HL-60/S4 treated with phorbol 12-myristate 13-acetate at 8.2 ng/mL for 4 days and 3 days (cell line): ENCODE measurements at regions not wholly inside any gene's neighbourhood (a gene's known extent, or its start where the extent isn't known, plus 50 kb on each side); places are given as distances from the start of the nearest gene placed in this dataset.

Experiments used
- in situ Hi-C: fragments of 300-500 bp; cut with MboI; formaldehyde crosslinking; loops from 2 replicates; pipeline ENCODE4 v1.15.0; 2022; ENCODE audit warnings: low sequenced_read_pairs

DNA sequence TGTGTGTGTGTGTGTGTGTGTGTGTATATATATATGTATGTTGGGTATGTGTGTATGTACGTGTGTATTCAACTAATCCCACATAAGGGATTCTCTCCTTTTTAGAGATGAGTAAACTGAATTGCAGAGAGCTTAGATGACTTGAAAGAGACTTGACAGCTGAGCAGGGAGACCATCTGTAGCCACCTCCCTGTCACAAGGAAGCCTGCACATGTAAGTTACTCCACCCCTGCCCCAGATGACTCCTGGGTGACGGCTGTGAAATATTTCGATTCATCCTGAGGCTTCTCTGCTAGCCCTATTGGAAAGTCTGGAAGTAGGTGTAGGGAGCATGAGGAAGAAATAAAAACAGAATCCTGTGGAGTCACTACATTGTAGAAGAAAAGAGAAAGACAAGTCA, 480.4 kb downstream of the FOXO1 start:
- in situ Hi-C loops, result no loop called here

DNA sequence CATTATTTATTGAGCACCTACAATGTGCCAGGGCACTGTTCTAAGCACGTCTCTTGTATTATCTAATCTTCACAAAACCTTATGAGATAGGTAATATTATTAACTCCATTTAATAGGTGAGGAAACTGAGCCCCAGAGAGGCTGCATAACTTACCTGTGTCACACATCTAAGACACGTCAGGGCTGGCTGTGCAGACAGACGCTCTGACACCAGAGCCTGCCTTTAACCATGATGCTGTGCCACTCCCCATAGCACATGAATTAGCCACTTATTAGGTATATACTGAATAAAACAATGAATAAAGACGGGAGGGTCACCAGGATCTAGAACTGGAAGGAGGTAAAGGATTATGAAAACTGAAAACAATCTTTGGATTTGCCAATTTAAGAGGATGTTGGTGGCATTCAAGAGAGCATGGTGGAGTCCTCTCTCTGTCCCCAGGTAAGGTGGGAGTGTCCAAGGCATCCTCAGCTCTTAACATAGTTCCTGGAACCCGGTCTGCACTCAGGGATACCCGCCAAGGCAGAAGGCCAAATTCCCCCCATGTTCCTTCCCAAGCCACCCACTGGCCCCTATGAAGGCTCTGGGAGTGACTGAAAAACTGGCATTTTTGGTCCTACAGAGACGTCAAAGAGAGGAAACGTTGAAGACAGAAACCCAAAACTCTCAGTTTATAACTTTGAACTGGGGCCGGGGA, 479.7 kb downstream of the FOXO1 start:
- in situ Hi-C loops, result no loop called here

DNA sequence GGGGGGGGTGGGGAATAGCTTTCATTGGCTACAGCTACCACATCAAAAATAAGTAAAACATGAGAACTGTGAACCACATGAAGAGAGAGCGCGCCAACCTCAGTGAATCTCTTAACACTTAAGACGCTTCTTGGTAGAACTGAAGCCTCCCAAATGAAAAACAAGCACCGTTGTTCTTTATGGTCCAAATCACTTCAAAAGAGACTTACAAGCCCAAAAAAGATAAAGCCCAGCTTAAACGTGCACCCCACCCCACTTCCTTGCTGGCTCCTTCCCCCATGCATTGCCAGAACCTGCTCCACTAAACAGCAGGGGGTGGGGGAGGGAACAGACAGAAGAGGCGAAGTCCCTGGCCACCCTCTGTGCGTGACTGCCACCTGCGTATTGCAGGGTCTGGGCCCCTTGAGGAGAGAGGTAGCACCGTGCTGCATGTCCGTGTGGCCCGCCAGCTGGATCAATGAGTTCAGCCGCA, 479.1 kb downstream of the FOXO1 start:
- in situ Hi-C loops, result no loop called here

DNA sequence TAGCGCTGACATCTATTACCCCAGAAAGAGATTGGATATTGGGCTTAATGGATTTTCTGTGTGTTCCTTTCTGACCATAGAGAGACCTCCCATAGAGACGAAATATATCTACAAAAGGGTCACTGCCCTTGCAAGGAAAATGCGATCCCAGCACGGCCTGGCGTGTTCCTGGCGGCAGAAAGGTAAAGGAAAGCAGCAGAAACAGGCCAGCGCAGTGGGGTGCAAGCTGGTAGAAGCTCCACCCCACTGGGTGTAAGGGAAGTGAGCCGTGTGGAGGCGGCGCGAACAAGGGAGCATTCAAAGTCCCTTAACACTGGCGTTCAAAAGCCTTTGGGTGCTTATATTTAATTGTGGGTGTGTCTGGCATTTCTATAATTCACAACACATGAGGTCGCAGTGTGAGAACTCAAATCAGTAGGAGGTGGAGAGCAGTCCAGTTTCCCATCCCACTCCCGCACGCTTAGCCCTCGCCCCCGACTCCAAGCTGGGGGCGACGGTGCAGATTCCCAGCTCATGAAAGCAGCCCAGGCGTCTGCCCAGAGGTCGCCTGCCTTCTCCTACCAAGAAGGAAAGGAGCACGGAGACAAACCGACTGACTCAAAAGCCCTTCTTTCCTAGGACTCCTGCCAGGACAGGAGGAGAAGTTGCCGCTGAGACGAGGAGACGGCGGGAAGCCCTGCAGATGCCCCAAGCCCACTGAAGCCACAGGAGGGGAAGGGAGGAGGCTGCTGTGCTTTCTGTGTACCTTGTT, 478.4 kb downstream of the FOXO1 start:
- in situ Hi-C loops, result no loop called here

DNA sequence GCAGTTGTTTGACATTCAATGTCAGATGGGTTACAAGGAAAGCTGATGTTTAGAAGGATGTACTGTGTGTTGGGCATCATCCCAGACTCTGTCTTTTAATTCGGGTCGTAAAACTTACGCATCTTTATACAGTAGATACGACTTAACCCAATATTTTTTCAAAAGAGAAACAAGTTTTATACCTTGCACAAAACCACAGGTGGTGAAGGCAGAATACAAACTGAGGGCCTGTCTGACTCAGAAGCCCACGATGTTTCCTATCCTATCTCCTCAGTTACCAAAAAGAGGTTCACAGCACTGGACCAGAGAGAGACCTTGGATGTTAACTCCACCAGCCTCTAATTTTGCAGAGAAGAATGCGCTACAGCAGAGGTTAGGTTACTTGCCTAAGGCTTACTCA, 477.0 kb downstream of the FOXO1 start:
- in situ Hi-C loops, result no loop called here

DNA sequence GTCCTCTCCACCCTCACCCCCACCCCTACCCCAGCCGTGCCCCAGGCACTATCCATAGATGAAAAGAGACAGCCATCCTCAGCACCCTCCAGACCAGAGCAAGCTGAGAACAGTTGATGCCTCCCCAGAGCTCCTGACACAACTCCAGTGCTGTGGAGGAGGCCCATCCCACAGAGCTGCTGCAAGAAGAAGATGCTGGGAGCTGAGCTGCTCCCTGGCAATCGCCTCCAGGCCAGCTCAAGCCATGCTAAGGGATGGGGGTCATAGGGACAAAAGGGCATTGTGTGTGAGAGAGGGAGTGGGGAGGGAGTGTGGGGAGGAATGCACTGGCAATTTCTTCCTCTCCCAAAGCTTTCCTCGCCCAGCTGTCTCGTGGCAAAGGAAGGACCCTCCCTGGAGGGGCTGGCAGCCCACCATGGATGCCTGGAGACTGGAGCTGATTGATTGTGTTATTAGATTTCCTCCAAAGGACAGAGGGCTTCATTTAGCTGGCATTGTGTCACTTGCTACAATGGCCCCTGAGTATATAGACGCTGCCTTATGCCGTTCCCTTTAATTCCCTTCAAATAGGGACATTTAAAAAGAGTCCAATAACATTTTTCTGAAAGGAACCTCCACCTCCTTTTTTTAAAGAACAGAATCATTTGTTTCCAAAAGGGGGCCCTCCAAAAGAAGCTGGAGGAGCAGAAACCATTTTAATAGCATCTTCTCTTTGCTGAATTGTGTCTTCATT, 476.4 kb downstream of the FOXO1 start:
- in situ Hi-C loops, result no loop called here

DNA sequence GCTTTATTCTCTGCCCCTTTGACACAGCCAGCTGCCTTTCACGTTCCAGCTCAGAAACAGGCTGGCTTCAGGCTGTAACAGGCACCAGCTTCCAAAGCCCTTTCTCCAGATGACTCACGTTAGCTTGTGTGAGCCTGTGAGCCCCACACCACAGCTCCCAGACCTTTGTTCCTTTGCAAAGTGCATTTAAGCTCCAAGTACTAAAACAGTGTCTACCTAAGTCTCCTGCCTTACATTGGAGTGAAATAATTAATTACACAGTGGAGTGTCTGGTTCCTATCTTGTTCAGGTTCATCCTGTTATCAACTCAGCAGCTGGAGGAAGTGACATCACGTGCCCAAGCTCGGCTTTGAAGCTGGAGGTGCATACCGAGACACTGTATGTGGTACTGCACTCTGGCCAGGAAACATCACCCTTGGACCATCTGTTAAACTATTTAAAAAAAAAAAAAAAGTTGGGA, 475.8 kb downstream of the FOXO1 start:
- in situ Hi-C loops, result no loop called here

DNA sequence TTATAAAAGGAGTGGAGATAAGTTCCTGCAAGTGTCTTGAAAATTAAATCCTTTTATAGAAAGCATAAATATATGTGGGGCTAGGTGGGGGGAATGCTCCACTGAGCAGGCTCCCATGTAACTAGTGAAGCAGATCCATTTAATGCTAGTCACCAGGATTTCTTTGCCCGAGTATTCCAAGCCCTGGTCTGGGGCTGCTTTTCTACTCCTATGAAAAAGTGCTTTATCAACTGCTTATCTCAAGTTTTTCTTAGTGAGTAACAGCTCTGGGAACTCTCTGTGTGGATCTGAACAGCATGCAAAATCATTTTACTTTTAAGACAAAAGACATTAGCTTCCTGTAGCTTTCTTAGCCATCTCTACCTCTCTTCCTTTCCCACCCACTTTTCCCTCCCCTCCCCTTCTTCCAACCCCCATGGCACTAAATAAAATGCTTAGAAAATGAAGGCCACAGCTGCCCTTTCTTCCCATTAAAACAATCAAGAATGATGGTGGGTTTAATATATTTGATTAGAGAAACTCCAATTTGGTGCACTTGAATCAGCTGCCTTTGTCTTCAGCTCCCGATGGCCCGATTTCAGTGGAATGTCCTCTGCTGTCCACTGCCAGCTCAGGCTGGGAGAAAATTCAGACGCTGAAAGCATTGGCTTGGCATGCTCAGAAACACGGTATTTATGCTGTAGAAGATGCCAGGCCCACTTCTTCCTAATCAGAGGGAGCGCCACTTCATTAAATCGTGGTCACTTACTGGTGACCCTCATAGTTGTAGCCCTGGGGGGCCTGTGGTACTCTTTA, 475.1 kb downstream of the FOXO1 start:
- in situ Hi-C loops, result no loop called here

DNA sequence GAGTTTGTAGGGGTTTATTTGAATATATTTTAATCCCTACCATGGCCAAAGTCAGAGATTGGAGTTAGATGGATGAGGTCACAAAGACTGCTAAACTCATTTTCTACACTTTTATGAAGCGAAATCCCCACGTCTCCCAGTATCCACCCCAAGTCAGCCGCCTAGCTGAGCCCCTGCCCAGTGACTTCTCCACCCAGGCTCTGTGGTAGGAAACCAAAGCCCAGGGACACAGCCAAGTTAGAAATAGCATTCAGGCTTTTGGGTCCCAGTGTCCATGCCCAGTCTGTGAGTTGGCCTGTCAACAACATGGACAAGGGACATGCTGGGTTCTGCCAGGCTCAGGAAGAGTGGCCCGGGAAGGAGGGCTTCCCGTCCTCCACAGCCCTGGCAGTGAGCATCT, 474.0 kb downstream of the FOXO1 start:
- in situ Hi-C loops, result no loop called here

DNA sequence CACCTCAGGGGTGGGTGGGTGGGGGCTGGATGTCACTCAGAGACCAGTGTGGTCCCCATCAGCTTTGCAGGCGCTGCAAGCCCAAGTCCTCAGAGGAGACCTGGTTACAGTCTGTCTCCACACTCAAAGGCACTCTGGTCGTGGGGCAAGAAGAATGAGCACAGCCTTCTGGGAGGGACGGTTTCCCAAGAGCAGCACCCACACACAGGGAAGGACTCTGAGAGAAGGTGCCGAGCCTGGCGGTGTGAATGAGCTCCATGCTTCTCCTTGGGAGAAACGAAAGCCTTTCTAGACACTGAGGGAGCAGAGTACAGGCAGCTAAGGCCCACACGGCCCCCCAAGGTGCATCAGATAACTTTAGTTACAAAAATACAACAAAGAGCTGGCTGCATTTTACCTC, 473.6 kb downstream of the FOXO1 start:
- in situ Hi-C loops, result no loop called here

DNA sequence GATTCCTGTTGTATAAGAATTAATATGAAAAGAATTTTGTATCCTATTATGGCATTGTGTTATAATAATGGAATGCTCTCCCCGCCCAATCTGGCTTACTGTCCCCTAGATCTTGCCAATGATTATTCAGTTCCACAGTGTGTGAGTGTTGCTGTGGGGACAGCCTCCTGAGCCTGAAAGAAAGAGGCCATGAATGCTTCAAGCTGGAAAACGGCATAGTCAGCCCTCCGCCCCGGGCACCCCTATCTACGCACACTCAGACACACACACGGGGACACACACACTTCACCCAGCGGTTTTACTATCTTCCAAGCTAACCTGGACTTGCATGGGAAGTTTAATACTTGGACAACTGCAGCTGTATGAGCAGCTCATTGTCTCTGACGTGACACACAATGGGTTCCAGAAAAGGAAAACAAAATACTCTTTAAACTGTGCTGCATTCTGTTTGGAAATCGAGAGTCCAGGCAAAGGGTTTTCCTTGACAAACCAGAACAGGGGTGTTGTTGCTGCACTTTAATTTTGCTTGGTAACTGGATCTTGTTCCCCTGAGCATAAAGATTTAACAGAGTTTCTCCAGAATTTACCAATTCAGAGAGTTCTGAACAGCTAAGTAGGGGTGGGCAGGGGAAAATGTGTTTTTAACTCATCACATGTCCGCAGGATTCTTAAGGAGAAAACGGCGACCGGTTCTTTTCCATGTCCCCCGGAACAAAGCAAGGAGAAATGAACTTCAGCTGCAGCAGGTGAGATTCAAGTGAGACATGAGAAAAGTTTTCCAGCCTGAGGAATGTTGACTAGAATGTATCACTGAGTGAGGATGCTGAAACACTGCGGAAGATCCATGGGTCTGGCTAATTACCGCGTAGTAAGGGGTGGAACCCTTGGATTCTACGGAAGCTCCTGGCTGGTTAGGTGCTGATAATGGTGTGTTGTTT, 472.9 kb downstream of the FOXO1 start:
- in situ Hi-C loops, result no loop called here

DNA sequence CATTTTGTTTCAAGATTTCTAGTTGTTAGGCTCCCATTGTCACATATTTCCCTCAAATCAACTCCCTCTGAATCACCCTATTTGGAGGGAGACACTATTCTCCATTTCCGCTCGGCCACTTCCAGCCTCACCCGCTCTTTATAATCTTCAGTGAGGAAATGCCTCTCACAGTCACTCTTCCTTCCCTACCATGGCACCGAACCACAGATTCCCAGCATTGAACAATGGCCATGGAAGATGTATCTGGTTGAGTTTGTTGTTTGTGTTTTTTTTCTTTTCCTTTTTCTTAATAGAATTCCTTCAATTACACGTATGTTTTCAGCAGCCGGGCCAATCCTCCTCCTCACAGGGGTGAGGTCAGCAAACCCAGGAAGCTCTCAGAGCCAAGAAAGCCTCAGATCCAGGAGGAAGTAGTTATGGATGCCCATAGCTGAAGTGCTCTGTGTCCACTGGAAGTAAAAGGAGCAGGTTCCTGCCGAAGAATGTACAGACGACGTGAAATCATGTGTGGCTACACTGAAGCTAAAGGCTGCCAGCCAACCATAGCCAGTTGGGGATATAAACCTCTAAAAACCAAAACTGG, 472.1 kb downstream of the FOXO1 start:
- in situ Hi-C loops, result no loop called here

DNA sequence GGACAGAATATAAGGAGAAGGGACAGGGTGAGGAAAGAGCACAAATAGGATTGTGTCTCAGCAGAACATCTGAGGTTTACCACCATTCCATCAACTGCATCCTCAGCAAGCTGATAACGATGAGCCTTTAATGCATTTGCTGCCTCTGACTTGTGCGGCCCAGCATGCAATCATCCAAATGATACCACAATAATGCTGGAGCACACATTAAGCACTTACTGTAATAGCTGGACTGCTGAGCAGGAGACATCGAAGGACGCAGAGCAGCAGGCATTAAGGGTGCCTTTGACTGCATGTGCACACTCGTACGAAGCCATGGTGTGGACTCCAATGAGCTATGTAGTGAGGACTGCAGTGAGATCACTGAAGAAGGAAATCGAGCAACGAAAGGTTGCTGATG, 469.4 kb downstream of the FOXO1 start:
- in situ Hi-C loops, result no loop called here

DNA sequence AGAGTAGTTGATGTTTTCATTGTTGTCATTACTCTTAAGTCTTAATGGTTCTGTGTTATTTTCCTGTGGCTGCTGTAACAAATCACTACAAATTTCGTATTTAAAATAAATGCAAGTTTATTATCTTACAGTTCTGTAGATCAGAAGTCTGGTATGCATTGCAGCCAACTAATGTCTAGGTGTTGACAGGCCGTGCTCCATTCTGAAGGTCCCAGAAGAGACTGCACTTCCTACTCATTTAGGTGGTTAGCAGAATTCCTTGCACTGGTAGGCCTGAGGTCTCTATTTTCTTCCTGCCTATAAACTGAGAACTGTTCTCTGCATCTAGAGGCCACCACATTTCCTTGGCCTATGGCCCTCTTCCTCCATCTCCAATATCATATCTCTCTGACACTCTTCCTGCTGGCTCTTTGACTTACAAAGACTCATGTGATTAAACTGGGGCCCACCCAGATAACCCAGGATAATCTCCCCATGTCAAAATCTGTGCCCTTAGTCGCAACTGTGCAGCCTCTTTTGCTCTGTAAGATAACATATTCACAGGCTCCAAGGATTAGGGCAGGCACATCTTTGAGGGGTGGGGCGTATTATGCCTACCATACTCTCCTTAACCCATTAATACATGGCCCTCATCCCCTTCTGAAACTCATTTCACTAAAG, 468.4 kb downstream of the FOXO1 start:
- in situ Hi-C loops, result no loop called here

DNA sequence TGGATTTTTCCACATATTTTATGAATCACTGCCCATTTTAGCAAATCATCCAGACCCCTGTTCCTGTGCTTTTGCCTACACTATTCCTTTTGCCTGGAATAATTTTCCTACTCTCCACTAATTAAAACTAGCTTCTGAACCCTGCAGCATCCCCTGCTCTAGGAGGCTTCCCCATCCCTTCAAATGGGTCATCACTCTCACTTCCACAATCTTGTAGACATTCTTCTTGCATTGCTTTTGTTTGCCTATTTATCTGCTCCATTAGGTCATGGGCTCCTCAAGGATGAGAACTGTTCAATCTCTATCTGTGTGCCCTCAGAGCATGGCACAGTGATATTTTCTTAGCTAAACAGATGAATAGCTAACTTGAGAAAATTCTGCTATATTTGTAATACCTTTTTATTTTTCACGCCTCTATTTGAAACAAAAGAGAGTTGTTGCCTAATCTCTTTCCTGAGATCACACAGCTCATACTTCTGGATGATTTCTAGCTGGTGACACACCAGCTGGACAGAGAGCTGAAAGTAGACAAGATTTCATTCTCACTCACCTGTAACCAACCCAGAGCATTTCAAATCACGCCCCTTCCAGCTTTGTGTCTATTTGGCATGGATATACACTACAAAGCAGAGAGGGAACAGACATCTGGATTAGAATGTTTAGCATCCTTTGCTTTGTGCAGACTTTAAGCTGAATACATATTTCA, 466.0 kb downstream of the FOXO1 start:
- in situ Hi-C loops, result no loop called here

DNA sequence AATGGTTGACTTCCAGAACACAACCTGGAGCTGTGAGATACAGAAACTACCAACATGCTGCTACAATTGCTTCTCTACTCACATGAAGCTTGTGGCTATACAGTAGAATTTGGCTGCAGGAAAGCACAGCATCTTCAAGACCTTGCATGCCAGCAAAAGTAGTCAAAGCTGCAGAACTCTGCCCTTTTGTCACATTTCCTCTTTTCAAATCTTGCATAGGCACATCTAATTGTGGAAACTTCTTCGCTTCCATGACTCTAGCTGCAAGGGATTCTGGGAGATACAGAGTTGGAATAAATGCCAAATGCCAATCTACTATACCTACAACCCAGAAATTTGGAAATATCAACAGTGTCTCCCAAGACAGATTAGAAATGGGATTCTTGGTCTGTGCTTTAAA, 462.2 kb downstream of the FOXO1 start:
- in situ Hi-C loops, result no loop called here

DNA sequence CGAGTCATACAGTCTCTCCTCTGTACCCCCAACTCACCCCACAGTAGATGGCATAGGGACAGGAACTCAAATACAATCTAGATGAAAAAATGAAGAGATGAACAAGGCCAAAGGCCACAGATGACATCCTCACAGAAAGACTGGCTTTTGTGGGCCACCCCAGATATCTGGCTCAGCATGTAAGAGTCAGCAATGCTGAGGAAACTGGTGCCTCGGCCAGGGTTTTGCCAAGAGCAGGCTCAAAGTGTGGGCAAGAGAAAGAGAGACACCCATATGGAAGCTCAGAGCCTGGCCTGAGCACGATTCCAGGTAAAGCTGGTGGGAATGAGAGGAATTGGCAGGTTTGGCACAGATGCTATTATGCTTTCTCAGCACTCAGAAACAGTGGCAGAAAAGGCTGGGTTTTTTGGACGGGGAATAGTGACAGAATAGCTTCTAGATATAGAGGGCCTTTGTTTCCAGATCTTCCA, 460.6 kb downstream of the FOXO1 start:
- in situ Hi-C loops, result no loop called here
